ENCODE measurements at regions not wholly inside any gene's neighbourhood (a gene's known extent, or its start where the extent isn't known, plus 50 kb on each side); places are given as distances from the start of the nearest gene placed in this dataset.

DNA sequence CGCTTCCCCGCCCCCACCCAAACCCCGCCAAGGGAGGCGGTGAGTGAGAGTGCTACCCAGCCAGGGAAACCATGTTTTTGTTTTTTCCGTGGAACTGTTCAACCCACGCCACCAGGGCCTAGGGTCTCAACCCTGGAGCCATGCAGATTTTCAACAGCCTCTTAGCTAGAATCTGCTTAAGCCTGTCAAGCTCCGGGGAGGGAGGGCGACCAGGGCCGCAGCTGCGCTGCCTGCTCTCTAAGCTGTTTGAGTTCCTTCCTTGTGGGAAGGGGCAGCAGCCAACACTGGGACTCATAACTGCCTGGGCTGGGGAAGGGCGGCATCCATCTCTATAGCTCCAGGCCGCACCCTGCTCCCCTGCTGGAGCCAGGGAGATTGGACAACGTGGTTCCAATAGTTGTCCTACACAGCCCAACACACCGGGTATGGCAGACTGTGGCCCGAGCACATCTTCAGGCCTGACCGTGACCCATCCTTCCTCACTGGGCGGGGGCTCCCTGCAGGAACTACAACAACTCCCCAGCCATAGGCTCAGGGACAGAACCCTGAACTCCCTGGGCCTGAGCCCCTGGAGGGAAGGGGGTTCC, 1065.7 kb upstream of the MANEA start:
- no peak overlapping the region for H3K4me2 ChIP-seq (ENCODE audit: low read length)

DNA sequence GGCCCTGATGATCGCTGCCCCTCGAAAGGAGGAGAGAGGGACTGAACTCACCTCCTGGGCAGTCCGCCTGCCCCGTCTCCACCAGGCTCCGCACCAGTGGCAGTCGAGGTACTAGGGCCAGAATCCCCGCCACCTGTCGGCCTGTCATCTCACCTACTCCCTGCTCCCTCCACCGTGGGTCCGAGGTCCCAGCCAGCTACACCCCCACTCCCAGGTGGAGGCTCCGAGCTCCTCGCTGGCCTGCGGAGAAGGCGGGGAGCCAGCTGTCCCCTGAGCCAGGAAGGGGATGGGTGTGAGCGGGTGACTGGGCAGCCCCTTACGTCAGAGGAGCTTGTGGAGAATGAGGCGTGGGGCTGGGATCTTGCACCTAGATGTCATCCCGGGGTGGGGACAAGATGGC, 1066.5 kb upstream of the MANEA start:
- H3K36me3 ChIP-seq (ENCODE audit: insufficient read depth, low read length), result no peaks in the 10 kb centered on the region
- no peak overlapping the region for H3K27ac ChIP-seq (ENCODE audit: low read length)
- H3K4me3 ChIP-seq (ENCODE audit: low read length), result no peak overlapping the region
- H4K20me1 ChIP-seq (ENCODE audit: insufficient read depth), result no peaks in the 10 kb centered on the region
- no peaks in the 10 kb centered on the region for H3K9me3 ChIP-seq (ENCODE audit: low read length)
- no peaks in the 10 kb centered on the region for H3F3A ChIP-seq (ENCODE audit: insufficient read depth, low read length, poor library complexity, severe bottlenecking)
- H3K4me2 ChIP-seq (ENCODE audit: low read length), result no peak overlapping the region
- no peaks in the 10 kb centered on the region for H3K79me2 ChIP-seq (replicated peaks; ENCODE audit: insufficient read depth, low read length)
- TF ChIP-seq POLR2AphosphoS5 (IDR thresholded peaks at IDR 0.05) (no peak), EZH2 (IDR thresholded peaks at IDR 0.05; ENCODE audit: borderline replicate concordance, insufficient read depth, low read length, poor library complexity, severe bottlenecking) (no peak), TAF1 (IDR thresholded peaks at IDR 0.05; ENCODE audit: low read depth) (no peak), MXI1 (conservative IDR thresholded peaks at IDR 0.05; ENCODE audit: poor library complexity, severe bottlenecking) (no peak), RAD21 (conservative IDR thresholded peaks at IDR 0.05) (no peak), SMC3 (conservative IDR thresholded peaks at IDR 0.05; ENCODE audit: poor library complexity) (no peak), EP300 (conservative IDR thresholded peaks at IDR 0.05; ENCODE audit: poor library complexity, severe bottlenecking) (no peak)
- TF ChIP-seq, protein P1, sequence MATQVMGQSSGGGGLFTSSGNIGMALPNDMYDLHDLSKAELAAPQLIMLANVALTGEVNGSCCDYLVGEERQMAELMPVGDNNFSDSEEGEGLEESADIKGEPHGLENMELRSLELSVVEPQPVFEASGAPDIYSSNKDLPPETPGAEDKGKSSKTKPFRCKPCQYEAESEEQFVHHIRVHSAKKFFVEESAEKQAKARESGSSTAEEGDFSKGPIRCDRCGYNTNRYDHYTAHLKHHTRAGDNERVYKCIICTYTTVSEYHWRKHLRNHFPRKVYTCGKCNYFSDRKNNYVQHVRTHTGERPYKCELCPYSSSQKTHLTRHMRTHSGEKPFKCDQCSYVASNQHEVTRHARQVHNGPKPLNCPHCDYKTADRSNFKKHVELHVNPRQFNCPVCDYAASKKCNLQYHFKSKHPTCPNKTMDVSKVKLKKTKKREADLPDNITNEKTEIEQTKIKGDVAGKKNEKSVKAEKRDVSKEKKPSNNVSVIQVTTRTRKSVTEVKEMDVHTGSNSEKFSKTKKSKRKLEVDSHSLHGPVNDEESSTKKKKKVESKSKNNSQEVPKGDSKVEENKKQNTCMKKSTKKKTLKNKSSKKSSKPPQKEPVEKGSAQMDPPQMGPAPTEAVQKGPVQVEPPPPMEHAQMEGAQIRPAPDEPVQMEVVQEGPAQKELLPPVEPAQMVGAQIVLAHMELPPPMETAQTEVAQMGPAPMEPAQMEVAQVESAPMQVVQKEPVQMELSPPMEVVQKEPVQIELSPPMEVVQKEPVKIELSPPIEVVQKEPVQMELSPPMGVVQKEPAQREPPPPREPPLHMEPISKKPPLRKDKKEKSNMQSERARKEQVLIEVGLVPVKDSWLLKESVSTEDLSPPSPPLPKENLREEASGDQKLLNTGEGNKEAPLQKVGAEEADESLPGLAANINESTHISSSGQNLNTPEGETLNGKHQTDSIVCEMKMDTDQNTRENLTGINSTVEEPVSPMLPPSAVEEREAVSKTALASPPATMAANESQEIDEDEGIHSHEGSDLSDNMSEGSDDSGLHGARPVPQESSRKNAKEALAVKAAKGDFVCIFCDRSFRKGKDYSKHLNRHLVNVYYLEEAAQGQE (IDR thresholded peaks at IDR 0.05; ENCODE audit: borderline replicate concordance), result no peak
- TF ChIP-seq, protein P2, sequence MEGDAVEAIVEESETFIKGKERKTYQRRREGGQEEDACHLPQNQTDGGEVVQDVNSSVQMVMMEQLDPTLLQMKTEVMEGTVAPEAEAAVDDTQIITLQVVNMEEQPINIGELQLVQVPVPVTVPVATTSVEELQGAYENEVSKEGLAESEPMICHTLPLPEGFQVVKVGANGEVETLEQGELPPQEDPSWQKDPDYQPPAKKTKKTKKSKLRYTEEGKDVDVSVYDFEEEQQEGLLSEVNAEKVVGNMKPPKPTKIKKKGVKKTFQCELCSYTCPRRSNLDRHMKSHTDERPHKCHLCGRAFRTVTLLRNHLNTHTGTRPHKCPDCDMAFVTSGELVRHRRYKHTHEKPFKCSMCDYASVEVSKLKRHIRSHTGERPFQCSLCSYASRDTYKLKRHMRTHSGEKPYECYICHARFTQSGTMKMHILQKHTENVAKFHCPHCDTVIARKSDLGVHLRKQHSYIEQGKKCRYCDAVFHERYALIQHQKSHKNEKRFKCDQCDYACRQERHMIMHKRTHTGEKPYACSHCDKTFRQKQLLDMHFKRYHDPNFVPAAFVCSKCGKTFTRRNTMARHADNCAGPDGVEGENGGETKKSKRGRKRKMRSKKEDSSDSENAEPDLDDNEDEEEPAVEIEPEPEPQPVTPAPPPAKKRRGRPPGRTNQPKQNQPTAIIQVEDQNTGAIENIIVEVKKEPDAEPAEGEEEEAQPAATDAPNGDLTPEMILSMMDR (IDR thresholded peaks at IDR 0.05; ENCODE audit: poor library complexity, severe bottlenecking), result no peak
- no peaks in the 10 kb centered on the region for H3K27me3 ChIP-seq (ENCODE audit: insufficient read depth, low read depth, low read length)
- H2AFZ ChIP-seq (ENCODE audit: low read depth, low read length), result no peak overlapping the region
- H3K9me2 ChIP-seq (ENCODE audit: insufficient read depth, low read length), result no peaks in the 10 kb centered on the region
- H3K9ac ChIP-seq (ENCODE audit: low read length), result no peak overlapping the region

More for the DNA sequence above, 1065.7 kb upstream of the MANEA start:
- Histone ChIP-seq H3K9ac (ENCODE audit: low read length) (no peak overlapping the region), H3K9me3 (ENCODE audit: low read length) (no peaks in the 10 kb centered on the region), H3K9me2 (ENCODE audit: insufficient read depth, low read length) (no peaks in the 10 kb centered on the region), H2AFZ (ENCODE audit: low read depth, low read length) (no peak overlapping the region), H3K36me3 (ENCODE audit: insufficient read depth, low read length) (no peaks in the 10 kb centered on the region), H3K79me2 (replicated peaks; ENCODE audit: insufficient read depth, low read length) (no peaks in the 10 kb centered on the region), H4K20me1 (ENCODE audit: insufficient read depth) (no peaks in the 10 kb centered on the region), H3F3A (ENCODE audit: insufficient read depth, low read length, poor library complexity, severe bottlenecking) (no peaks in the 10 kb centered on the region), H3K27me3 (ENCODE audit: insufficient read depth, low read depth, low read length) (no peaks in the 10 kb centered on the region), H3K27ac (ENCODE audit: low read length) (no peak overlapping the region), H3K4me3 (ENCODE audit: low read length) (no peak overlapping the region)
- TF ChIP-seq MXI1 (conservative IDR thresholded peaks at IDR 0.05; ENCODE audit: poor library complexity, severe bottlenecking) (no peak), EP300 (conservative IDR thresholded peaks at IDR 0.05; ENCODE audit: poor library complexity, severe bottlenecking) (no peak), RAD21 (conservative IDR thresholded peaks at IDR 0.05) (no peak)

Measured in neural cell (in vitro differentiated cells).